HEK293 (cell line): ENCODE measurements at regions not wholly inside any gene's neighbourhood (a gene's known extent, or its start where the extent isn't known, plus 50 kb on each side); places are given as distances from the start of the nearest gene placed in this dataset.

Experiments used
- ZBTB7A ChIP-seq: fragments of 450-650 bp; formaldehyde crosslinking; IDR thresholded peaks from 2 replicates; pipeline ENCODE4 v1.5.1; 2016; ENCODE audit warnings: low read depth, missing biosample characterization, missing genetic modification characterization
- ZNF211 ChIP-seq: fragments of 450-650 bp; formaldehyde crosslinking; IDR thresholded peaks from 2 replicates; pipeline ENCODE4 v1.5.1; 2016; ENCODE audit warnings: low read depth, missing biosample characterization, missing genetic modification characterization
- ZNF223 ChIP-seq: fragments of 450-650 bp; formaldehyde crosslinking; IDR thresholded peaks from 2 replicates; pipeline ENCODE4 v1.5.1; 2016; ENCODE audit warnings: missing biosample characterization, missing genetic modification characterization
- ZNF416 ChIP-seq: fragments of 450-650 bp; formaldehyde crosslinking; IDR thresholded peaks from 2 replicates; pipeline ENCODE4 v1.5.1; 2016; ENCODE audit warnings: missing biosample characterization, missing genetic modification characterization
- TF ChIP-seq, protein P1 (sequence below): fragments of 450-650 bp; formaldehyde crosslinking; IDR thresholded peaks from 2 replicates; pipeline ENCODE4 v1.5.1; 2016; ENCODE audit warnings: missing biosample characterization, missing genetic modification characterization

GRCh38 chr14:53549956-53550355, 396.8 kb upstream of the DDHD1 start:
- TF ChIP-seq ZNF223 (tag by site-specific recombination) (no peak), ZNF211 (tag by site-specific recombination) (no peak), ZBTB7A (tag by site-specific recombination) (no peak), ZNF416 (tag by site-specific recombination) (no peak)
- TF ChIP-seq, protein P1, sequence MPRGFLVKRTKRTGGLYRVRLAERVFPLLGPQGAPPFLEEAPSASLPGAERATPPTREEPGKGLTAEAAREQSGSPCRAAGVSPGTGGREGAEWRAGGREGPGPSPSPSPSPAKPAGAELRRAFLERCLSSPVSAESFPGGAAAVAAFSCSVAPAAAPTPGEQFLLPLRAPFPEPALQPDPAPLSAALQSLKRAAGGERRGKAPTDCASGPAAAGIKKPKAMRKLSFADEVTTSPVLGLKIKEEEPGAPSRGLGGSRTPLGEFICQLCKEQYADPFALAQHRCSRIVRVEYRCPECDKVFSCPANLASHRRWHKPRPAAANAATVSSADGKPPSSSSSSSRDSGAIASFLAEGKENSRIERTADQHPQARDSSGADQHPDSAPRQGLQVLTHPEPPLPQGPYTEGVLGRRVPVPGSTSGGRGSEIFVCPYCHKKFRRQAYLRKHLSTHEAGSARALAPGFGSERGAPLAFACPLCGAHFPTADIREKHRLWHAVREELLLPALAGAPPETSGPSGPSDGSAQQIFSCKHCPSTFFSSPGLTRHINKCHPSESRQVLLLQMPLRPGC (tag by site-specific recombination) = no peak
